Neural cell (in vitro differentiated cells): ENCODE measurements at regions not wholly inside any gene's neighbourhood (a gene's known extent, or its start where the extent isn't known, plus 50 kb on each side); places are given as distances from the start of the nearest gene placed in this dataset.

Experiments used
- CTCF ChIP-seq: fragments of 450-650 bp; IDR thresholded peaks from 2 replicates; pipeline ENCODE4 v1.5.1; 2014; ENCODE audit warnings: antibody characterized with exemption, mild to moderate bottlenecking, moderate library complexity; ENCODE audit not compliant: poor library complexity, severe bottlenecking
- EP300 ChIP-seq: fragments of 450-650 bp; conservative IDR thresholded peaks from 2 replicates; pipeline ENCODE4 v1.6.1; 2014; ENCODE audit warnings: antibody characterized with exemption, mild to moderate bottlenecking, moderate library complexity; ENCODE audit not compliant: poor library complexity, severe bottlenecking
- EZH2 ChIP-seq: fragments of 200-600, 300-800 bp; shearing (Covaris generic), sonication (generic); IDR thresholded peaks from 2 replicates; pipeline ENCODE4 v1.6.1; 2014; ENCODE audit warnings: antibody characterized with exemption, low read length, borderline replicate concordance, mild to moderate bottlenecking; ENCODE audit not compliant: insufficient read depth, poor library complexity, severe bottlenecking
- POLR2AphosphoS5 ChIP-seq: IDR thresholded peaks from 2 replicates; pipeline ENCODE4 v1.6.1; 2012
- RAD21 ChIP-seq: fragments of 450-650 bp; conservative IDR thresholded peaks from 2 replicates; pipeline ENCODE4 v1.6.1; 2014; ENCODE audit warnings: antibody characterized with exemption, mild to moderate bottlenecking, moderate library complexity
- REST ChIP-seq: IDR thresholded peaks from 2 replicates; pipeline ENCODE4 v1.6.1; 2012; ENCODE audit warnings: borderline replicate concordance
- SMC3 ChIP-seq: fragments of 450-650 bp; conservative IDR thresholded peaks from 2 replicates; pipeline ENCODE4 v1.6.1; 2014; ENCODE audit warnings: antibody characterized with exemption, mild to moderate bottlenecking, moderate library complexity; ENCODE audit not compliant: poor library complexity
- TAF1 ChIP-seq: IDR thresholded peaks from 2 replicates; pipeline ENCODE4 v1.6.1; 2012; ENCODE audit warnings: low read depth

- no peak for TF ChIP-seq EP300
- TF ChIP-seq TAF1 = no peak
- TF ChIP-seq CTCF = no peak
- TF ChIP-seq POLR2AphosphoS5 = no peak
- no peak for TF ChIP-seq SMC3
- no peak for TF ChIP-seq EZH2
- TF ChIP-seq REST = no peak
- no peak for TF ChIP-seq RAD21
Measured at GRCh38 chr21:39003982-39004633, 179.1 kb downstream of the PSMG1 start.
